ENCODE measurements at regions not wholly inside any gene's neighbourhood (a gene's known extent, or its start where the extent isn't known, plus 50 kb on each side); places are given as distances from the start of the nearest gene placed in this dataset.
"Not testable (repeated sequence)": the region's sequence is repeated elsewhere in the genome, so short reads cannot be mapped to it uniquely, and the experiment has no call there.

DNA sequence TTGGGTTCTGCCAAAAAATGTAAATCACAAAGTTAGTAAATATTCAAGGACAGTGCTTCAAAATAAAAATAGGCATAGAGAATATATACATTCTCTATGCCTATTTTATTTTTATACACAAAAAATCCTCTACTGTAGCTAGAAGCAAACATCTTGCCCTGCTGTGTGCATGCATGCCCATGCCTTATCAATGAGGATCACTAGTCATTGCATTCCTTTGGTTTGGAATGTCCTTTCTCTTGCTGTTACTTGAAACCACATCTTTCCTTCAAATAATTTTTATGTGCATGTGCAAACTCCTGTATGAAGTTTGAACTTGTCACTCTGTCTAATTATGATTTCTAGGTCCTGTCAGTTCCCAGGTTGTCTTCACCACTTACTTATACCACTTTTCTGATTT, 278.9 kb upstream of the IZUMO3 start:
- DNase-seq: no peak

DNA sequence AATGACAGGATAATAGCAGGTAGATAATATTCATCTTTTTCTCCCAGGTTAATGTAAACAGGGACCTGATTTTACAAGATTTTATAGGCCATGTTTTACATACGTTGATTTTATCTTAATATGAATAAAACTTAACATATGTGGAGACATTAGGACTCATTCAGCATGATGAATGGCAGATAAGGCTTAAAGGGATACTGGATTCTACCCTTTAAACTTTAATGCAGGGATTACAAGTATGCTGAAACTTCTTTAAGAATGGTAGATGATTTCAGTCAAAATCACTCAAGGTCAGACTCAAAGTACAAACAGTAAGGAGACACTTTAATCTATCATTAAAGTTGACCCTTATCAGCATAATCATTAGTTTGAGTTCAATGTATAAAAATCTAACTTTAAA, 274.5 kb upstream of the IZUMO3 start:
- no peak for DNase-seq

DNA sequence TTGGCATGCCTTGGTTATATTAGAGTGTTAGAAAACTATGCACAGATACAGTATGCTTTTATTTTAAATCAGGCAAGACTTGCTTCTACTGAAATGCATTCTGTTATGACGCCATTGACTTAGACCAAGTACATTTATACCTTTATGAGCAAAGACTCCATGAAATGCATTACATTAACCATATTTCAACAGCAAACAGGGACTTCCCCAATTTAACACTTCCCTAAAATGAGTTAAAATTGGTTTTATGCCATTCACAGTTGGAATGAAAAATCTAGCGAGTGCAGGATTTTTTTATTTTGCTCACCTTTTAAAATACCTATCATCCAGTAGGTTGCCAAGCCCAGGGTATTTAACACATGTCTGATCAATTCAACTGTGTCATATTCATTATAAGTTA, 272.1 kb upstream of the IZUMO3 start:
- DNase-seq: no peak

DNA sequence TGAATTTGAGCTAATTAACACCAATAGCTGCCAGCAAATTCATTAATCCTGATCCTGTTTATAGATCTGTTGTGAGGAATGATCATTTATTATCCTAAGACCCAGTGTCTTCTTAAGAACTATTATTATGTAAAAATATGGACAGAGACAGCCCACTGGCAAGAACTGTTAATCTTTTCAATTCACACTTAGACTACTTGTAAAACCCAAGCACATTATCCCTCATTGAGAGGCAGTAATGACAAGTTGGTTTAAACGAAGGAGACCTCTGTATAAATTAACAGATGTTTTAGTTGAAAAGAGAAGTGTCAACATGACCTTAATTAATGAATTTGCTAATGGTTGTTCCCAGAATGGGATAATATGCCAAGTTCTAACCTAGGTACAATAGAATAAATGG, 270.3 kb upstream of the IZUMO3 start:
- no peak for DNase-seq

DNA sequence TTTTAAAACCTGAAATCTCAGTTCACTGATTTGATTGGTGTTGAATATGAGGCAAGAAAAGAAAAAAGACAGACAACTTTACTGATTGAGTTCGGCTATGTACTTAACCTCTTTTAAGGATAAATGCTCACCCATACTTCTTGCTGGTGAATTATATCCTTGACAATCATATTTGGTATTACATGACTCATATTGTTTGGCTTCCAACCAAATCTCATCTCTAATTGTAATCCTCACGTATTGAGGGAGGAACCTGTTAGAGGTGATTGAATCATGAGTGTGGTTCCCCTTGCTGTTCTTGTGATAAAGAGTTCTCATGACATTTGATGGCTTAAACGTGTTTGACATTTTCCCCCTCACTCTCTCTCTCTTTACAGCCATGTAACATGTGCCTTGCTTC, 255.6 kb upstream of the IZUMO3 start:
- no peak for DNase-seq

DNA sequence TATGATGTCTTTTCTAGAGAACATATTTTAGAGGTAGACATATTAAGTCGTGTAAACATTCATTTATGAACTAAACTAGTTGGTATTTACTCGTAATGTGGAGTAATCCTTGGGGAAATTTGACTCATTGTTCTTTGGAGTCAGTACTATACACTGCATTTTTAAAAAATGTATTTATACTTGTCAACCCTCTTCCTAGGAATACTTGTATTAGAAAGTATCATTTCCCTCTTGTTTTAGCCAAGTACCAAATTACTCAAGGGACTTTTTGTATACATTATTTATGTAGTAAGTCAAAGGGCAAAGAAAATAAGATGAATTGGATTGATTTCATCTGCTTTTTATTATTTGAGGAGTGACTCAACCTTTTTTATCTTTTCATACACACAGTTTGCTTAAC, 248.1 kb upstream of the IZUMO3 start:
- no peak for DNase-seq

DNA sequence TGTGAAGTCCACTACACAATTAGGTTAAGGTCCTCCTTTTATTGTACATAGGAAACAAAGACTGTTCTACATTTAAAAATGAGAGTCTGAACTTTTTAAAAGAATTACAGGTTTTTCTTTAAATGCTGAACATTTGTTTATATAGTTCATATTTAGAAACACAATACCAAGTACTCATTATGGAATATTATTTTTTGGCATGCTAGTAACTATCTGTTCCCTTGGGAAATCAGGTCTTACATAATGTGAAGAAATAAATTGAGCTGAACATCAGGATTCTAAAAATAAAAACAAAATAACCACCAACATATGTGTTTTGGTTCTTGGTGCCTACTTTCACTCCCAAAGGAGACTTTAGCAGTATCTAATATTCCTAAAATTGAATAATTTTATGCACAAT, 230.5 kb upstream of the IZUMO3 start:
- DNase-seq: no peak

DNA sequence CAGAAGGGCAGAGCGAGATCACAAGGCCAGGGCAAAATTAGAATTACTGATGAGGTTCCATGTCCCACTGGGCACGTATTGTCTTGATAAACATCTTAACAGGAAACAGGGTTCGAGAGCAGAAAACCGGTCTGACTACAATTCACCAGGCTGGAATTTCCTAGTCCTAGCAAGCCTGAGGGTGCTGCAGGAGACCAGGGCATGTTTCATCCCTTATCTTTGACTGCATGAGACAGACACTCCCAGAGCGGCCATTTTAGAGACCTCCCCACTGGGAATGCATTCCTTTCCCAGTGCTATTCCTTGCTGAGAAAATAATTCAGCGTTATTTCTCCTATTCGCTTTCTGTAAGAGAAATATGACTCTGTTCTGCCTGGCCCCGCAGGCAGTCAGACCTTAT, 228.5 kb upstream of the IZUMO3 start:
- DNase-seq: not testable (repeated sequence)

DNA sequence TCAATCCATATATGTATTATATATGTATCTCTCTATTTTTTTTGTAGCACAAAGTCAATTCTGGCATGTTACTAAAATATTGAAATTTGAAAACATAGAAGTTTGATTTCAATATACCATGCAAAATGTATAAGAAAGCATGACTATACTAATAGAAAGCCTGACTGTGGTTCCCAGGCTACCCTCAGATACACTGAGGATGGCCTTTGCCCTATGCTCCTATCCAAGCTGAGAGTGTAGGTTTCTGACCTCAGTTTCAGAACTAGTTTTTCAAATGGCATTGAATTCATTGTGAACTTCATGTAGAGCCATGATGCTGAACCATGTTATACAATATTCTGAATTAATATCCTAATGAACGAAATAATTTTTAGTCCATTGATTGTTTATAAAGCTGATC, 220.4 kb upstream of the IZUMO3 start:
- no peak for DNase-seq

DNA sequence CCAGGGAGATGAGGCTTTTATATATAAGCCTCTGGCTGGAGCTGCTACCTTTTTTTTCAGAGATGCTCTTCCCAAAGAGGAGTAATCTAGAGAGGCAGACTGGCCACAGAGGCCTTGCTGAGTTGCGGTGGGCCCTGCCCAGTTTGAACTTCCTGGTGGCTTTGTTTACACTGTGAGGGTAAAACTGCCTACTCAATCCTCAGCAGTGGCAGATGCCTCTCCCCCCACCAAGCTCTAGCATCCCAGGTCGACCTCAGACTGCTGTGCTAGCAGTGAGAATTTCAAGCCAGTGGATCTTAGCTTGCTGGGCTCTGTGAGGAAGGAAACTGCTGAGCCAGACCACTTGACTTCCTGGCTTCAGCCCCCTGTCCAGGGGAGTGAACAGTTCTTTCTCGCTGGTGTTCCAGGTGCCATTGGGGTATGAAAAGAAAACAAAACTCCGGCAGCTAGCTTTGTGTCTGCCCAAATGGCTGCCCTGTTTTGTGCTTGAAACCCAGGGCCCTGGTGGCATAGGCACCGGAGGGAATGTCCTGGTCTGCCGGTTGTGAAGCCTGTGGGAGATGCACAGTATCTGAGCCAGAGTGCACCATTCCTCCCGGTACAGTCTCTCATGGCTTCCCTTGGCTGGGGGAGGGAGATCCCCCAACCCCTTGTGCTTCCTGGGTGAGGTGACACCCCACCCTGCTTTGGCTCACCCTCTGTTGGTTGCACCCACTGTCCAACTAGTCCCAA, 219.5 kb upstream of the IZUMO3 start:
- DNase-seq: no peak

DNA sequence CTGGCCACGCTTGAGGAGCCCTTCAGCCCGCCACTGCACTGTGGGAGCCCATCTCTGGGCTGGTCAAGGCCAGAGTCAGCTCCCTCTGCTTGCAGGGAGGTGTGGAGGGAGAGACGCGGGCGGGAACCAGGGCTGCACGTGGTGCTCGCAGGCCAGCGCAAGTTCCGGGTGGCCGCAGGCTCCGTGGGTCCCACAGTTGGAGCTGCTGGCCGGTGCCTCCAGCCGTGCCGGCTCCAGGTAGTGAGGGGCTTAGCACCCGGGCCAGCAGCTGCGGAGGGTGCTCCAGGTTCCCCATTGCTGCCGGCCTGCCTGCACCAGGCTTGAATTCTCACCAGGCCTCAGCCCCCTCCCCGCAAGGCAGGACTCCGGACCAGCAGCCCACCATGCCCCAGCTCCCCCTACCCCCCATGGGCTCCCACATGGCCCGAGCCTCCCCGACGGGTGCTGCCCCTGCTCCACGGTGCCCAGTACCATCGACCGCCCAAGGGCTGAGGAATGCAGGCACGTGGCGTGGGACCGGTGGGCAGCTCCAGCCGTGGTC, 192.8 kb upstream of the IZUMO3 start:
- DNase-seq: no peak

DNA sequence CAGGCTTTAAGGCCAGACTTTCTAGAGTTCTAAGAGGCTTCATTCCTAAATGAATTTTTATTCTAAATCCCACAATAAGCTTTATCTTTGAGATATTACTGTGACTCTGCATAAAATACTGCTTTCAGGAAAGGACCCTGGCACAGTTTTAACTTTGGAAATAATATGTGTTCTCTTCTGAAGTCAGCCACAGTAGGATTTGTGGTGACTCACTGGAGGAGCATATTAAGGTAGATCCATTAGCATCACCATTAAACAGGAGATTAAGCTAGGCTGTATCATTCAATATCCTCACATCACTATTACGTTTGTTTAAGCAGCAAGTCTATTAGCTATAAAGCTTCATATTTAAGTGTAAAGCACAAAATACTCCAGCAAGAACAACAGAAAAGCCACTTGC, 186.1 kb upstream of the IZUMO3 start:
- DNase-seq: no peak

DNA sequence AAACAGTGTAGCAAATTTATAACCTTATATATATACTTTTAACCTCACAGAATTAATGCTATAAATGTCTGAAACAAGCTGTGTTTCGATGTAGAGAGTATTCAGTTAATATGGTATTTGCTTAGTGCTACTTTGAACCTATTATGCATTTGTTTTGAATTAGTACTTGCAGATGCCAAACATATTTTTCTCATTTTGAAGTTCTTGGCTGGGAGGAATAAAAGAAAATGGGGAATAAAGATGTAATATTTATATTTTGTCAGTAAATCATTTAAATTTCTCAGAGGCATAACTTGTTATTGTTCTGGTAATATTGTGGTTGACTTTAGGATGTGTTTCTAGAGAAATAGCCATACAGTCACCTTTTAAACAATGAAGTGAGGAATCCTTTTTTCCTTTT, 175.9 kb upstream of the IZUMO3 start:
- no peak for DNase-seq

DNA sequence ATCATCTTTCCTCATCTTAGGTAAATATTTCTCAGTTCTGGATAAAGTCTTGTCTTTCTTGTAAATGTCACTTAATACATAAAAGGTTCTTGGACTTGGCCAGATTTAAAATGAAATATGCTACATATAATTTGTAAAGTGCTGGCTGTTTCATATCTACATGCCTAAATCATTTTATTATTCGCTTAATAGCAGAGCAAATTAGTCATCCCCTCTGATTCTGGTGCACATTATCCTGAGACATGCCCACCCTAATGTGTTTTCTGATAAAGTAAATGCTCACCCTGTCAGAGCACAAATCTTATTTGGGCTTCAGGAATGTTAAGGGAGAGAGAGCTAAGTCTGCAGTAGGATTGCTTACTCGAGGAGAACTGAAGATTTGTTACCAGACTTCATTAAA, 166.5 kb upstream of the IZUMO3 start:
- no peak for DNase-seq

DNA sequence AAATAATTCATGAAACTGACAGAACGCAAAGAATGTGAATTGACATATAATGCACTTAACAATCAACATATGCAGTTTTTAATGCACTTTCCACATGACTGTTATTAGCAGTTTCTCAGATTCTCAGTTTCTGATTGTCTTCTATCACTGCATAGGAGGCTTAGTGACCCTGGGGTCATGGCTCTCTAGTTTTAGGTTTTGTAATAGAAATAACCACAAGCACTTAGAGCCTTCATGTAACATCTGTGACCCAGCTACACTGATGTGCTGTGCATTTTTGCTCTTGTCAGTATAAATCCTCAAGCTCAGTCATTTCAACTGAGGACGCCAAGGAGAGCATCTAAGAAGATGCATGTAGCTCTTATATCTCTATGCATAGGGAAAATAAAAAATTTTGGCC, 163.1 kb upstream of the IZUMO3 start:
- DNase-seq: no peak

DNA sequence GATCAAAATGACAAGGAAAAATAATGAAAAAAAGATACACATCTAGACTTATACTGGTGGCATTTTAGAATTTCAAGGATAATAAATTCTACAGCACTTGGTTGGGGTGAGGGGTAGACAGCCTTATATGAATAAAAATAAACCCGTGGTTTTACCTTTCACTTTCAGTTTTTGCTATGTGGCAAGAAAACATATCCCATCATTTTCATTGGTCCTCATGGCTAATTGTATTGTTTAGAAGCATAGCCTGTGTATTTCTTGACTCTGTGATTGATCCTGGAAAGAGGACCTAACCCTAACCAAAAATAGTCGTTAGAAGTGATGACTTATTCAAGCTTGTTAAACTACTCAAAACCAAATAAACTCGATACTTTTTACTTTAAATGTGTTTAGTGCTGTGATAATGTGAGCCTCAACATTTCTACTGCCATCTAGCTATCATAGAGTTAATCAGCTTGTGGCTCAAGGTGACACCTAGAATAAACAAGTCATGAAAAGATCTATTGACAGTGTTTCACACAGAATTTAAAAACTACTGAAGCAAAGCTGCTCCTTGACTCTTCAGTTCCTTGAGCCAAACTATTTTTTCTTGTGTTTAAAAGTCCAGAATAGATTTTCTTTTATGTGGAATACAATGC, 153.3 kb upstream of the IZUMO3 start:
- no peak for DNase-seq

DNA sequence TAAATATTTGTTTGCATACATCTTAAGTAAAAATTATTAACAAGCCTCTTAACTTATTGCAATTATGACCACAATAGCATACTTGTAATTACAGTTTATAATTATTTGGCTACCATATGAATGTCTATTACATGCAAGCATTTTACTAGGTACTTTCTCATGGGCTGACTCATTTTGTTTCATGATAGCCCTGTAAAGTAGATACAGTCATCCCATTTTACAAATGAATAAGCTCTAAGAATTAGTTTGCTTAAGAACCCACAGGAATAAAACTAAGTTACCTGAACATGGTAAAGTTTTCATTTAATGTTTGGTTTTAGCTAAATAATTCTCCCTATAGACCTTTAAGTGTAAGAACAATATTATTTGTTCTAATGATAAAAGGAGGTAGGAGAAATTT, 126.6 kb upstream of the IZUMO3 start:
- no peak for DNase-seq

DNA sequence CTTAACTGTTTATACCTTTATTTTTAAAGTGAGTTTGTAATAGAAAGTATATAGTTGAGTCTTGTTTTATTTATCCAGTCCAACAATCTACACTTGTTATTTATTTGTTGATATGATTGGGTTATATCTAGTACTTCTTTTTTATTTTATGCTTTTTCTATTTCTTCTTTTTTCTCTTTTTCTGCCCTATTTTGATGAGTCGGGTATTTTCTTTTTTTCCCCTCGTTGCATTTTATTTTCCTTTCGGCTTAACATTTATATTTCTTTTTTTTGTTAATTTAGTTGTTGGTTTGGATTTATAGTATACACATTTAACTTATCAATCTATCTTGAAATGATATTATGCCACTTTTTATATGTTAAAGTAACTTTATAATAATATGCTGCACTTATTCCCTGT, 111.7 kb upstream of the IZUMO3 start:
- DNase-seq: no peak

DNA sequence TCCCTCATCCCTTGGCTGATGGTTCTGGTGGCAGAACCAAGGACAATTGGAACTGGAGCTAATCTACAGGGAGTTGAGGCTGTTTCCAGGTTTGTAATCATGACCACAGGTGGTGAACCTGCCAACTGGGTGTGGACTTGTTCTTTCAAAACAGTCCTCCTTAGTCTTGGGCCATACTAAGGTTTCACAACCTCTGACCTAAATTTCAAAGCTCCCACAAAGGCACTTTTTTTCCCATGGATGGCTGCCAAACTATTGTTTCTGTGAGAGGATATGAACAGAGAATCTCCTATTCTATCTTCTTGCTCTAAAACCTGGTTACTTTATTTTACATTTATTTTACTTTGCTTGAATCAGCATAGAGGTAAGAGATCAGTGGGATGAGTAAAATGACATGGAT, 106.5 kb upstream of the IZUMO3 start:
- no peak for DNase-seq

DNA sequence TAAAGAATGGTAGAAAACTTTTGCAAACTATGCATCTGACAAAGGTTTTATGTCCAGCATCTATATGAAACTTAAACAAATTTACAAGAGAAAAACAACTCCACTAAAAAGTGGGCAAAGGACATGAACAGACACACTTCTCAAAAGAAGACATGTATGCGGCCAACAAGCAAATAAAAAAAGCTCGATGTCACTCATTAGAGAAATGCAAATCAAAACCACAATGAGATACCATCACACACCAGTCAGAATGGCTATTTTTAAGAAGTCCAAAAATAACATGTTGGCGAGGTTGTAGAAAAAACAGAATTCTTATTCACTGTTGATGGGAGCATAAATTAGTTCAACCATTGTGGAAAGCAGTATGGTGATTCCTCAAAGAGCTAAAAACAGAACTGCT, 83.1 kb upstream of the IZUMO3 start:
- DNase-seq: not testable (repeated sequence)

DNA sequence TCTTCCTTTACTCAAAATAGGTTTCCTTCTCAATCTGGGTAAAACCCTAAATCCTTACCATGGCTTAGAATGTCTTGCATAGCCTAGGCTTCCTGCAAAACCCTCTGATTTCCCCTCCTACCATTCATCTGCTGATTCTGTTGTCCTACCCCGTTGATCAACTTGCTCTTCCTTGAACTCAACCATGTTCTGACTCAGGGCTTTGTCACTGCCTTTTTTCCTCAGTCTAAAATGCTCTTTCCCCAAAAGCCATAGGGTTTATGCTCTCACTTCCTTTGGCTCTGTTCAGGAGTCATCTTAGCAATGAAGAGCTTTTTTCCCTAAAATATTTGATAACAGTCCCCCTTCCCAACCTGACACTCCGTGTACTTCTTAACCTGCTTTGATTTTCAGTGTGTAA, 79.4 kb upstream of the IZUMO3 start:
- DNase-seq: no peak

DNA sequence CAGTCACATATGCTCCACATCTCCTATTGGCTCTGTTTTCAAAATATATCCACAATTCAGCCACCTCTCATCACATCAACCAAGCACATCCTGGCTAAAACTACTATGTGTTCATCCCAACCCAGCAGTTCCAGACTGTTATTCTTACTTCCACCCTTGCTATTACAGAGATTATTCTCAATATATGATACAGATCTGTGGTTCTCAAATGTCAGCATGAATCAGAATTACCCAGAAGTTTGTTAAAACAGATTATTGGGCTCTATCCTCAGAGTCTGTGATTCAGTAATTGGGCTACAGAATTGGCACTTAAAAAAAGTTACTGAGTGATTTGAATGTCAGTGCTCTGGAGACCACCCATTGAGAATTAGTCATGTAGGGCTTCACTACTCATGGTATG, 78.8 kb upstream of the IZUMO3 start:
- no peak for DNase-seq

DNA sequence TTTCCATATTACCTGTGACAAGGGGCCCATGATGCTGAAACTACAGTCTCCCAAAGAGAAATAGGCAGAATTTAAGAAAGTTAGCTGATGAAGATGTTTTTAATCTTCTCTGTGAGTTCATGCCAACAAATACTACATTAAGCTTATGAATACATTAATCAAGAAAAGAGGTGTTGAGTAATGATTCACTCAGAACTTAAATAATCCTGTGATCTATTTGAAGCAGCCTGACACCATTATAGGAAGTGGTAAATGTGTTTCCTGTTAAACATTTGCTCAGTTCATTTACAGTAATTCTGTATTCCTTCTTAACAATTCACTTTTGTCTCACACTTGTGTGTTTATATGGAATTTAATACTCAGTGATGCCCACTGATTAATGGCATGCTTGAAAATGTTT, 75.0 kb upstream of the IZUMO3 start:
- no peak for DNase-seq

DNA sequence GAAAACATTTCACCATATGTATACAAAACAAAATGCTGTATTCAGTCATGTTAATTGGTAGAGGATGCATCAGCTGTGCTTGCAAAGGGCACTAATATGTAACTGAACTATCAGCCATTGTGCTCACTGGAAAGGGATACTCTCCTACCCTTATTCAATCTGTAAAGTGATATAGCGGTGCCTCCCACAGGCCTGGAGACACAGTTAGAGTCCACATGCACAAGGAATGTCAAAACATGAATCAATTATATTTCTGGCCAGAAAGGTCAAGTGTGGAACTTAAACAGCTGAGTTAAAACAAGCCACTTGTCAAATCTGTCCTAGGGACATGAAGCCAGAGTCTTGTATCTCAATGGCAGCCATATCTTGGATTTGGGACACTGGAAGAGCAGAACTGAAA, 71.2 kb upstream of the IZUMO3 start:
- DNase-seq: no peak

DNA sequence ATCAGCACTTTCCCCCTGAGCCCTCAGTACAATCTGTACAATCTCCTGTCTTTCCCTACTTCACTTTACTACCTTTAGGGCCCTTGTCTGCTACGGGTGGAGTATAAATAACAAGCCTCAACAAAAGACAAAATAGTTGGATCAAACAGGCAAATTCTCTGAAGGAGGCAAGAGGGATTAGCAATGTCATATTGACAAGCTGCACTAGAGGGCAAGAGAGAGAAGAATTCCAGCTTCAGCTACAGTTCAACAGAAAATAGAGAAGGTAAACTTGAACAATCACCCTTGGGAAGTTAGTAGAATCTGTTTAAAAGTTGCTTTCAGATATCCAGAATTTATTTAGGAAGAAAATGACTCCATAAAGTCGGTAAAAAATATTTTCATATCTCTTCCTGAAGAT, 68.4 kb upstream of the IZUMO3 start:
- no peak for DNase-seq

All from right hindlimb (tissue), 1 donor.